ENCODE measurements at regions not wholly inside any gene's neighbourhood (a gene's known extent, or its start where the extent isn't known, plus 50 kb on each side); places are given as distances from the start of the nearest gene placed in this dataset.

GRCh38 chr11:90448256-90448655, 225.4 kb upstream of the CHORDC1 start:
- no peak for TF ChIP-seq CTCF (conservative IDR thresholded peaks at IDR 0.05 in 1 of 2, IDR thresholded peaks at IDR 0.05 in 1 of 2; ENCODE audit: extremely low read depth in 1 of 2, insufficient read depth in 1 of 2, low read depth in 1 of 2, low read length in 2 of 2)
- no peak for TF ChIP-seq EZH2 (IDR thresholded peaks at IDR 0.05; ENCODE audit: borderline replicate concordance, low read length)
